Activated naive CD4-positive, alpha-beta T cell treated with anti-CD3 and anti-CD28 coated beads, Interleukin-2, amount 50 U/mL, for 16 hours (primary cell): ENCODE measurements at regions not wholly inside any gene's neighbourhood (a gene's known extent, or its start where the extent isn't known, plus 50 kb on each side); places are given as distances from the start of the nearest gene placed in this dataset.

Experiments used
- DNase-seq: peaks from one replicate; pipeline ENCODE4 v3.0.0-alpha.2; 2020

DNA sequence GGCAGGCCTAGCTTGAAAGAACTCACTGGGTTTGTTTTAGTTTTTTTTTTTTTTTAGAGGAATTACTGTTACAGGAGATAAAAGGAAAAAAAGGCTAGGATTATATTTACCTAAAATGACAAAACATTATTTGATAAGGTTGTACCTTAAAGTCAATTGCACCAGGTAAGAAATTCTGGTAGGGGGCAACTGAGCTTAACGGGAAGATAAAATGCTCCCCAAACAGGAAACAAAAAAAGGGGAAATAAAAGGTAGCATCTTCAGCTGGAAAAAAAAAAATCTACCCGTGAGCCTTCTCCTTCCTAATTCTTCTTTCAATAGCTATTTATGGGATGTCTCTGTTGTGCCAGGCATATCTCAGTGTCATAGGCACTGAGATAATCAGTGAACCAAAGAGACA, 164.5 kb downstream of the PIK3R1 start:
- DNase-seq, result no peak

DNA sequence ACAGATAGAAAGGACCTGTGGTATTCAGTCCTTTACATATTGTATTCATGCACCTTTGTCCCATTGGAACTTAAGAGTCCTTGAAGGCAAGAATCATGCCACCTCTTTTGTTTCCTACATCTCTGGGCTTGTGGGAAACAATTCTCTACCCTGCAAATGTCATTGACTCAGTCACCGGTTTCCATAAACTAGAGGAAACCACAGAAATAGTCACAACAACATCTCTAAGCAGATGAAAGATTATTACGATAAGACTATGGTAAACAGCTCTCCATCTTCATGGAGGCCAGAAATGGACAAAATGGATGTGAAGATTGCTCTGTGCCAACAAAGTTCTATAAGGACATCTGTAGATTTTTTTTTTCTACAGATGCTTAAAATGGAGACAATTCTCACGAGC, 165.5 kb downstream of the PIK3R1 start:
- no peak for DNase-seq

DNA sequence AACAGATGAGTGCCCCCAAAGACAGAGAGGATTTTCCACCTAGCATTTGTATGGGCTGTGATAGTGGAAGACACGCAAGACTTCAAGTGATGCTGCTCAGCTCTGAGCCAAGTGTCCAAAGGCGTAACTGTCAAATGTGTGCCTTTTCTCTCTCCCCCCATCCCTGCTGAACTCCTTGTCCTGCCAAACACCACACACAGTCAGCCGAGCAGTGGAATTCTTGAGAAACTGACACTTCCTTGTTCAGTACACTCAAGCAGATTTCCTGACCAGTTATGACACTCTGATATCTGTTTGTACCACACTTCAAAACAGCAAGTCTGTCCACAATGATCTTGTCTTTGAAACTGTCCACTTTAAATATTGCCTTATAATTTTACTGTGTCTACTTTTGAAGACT, 166.4 kb downstream of the PIK3R1 start:
- DNase-seq, result no peak

DNA sequence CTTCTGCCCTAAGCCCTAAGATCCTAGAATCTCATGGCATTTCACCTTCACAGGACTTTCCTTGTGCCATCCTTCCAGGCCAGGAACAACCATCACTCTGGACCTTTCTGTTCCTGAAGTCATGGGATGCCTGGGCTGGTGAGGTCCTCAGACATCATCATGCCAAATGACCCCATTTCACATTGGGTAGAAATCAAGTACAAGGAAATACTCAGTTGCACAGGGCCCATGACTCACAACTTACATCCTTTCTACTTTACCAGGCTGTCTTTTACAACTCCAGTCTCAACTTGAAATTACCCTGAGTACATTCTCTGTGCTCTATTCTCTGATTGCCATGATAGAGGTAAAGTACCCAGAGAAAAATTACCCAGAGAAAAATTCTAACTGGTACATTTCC, 167.1 kb downstream of the PIK3R1 start:
- DNase-seq, result no peak

DNA sequence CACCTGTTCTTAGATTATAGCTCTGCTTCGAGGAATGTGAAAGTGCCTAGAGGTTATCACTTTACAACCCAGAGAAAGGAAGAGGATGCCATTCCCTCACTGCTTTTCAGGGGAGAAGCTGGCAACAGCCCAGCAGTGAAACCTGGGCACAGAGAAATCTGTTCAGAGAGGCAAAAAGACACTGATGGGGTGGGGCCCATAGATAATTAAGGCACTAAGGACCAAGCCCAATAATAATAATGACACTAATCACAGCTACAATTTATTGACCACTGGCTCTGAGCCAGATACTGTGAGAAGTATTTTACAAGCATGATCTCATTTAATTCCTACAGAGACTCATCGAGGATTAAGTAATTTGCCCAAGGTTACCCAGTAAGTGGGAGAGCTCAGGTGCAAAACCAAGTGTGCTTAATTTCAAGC, 168.3 kb downstream of the PIK3R1 start:
- no peak for DNase-seq

DNA sequence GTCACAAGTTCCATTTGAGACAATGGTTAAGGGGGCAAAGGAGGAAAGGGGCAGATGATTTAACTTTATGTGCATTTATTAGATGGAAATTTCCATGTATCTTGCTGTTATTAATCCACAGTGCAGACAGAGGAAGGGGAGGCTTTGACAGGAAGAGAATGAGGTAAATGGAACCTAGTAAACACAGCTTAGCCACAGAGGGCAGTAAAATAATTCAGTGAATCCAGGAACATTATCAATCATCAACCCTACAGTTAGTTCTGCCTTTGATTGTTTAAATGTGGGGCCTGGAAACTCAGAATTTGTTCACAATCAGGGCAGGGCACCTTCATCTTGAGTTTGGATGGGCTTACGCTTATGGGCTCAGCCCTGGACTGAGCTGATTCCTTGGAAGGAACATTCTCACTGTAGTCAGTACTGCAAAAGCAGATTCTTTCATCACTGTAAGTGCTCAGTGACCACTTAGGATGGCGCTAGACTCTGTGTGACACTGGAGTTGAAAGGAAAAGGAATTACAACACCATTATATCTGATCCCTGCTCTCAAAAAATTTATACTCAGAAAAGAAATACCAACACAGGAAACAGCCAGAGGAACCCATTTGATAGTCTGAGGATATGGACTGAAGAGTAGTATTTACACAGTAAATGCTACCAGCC, 169.5 kb downstream of the PIK3R1 start:
- no peak for DNase-seq

DNA sequence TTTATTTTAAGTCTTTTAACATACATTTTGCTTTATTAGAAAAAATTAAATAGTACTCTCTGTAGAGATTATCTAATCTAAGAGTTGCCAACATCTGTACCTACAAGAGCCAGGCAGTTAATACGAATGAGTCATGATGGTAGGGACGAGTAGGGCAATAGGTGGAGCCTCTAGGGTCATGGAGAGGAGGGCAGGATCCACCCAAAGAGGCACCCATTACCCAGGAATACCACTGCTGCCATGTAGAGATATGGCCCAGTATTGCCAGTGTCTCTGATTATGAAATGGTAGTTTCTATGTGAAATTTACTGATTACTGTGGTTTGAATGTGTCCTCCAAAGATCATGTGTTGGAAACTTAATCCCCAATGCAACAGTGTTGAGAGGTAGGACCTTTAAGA, 170.4 kb downstream of the PIK3R1 start:
- no peak for DNase-seq

DNA sequence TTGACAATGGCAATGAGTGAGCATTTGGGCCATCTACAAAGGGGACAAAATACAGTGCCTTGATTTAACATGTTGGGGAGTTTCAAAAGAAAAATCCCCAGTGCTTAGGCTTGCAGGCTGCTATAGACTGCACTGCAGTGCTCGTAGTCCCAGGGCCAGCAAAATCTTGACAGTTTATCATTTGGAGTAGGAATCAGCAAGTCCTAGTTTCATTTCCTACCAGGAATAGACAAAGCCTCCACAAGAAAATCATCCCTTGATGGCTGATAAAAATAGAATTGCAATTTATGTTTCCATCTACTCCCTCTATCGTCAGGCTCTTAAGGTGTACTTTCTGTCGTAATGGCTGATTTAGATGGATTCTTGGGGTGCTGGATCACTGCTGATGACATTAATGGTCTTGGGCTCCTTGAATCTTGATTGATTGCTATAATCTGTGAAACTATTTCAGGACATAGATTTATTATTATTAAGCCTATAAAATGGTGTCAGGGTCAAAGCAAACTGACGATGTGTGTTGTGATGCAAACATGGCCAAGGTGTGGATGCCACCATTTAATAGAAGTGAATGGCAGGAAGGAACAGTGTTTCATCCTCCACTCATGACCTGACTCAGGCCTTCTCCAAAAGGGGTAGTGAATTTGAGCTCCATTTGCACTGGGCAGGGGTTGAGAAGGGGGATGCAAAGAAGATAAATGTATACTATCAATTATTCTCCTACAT, 171.7 kb downstream of the PIK3R1 start:
- DNase-seq, result no peak

DNA sequence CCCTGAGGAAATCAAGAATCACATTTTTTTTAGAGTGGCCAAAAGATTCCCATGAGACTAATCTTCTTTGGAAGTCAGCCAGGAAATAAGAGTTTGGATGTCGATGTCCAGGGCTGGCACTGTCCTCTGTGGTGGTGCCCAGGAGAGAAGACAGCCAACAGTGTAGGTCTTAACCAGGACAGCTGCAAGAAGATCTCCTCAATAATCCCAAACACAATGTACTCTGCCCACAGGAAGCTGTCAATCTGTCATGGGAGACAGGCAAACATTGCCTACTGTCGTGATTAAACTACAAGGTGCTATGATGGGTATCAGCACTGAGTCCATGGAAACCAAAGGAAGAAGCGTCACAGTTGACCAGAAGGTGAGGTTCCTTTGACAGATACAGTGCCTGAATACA, 174.1 kb downstream of the PIK3R1 start:
- DNase-seq, result no peak

DNA sequence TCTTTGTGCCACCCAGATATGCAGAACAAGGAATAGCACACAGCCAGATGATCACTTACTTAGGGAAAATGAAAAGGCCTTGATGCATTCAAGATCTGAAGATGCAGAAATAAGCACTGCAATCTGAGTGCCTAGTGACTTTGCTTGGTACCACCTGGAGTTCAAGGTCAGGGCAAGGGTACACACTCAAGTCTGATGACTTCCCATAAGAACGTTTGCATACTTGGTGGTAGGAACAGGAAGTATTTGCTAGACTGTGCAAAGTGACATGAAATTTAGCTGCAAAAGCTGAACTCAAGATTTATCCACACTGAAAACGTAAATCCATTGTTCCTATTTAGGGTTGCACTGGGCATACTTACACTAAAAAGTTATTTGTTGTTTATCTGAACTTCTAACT, 177.1 kb downstream of the PIK3R1 start:
- DNase-seq, result no peak

DNA sequence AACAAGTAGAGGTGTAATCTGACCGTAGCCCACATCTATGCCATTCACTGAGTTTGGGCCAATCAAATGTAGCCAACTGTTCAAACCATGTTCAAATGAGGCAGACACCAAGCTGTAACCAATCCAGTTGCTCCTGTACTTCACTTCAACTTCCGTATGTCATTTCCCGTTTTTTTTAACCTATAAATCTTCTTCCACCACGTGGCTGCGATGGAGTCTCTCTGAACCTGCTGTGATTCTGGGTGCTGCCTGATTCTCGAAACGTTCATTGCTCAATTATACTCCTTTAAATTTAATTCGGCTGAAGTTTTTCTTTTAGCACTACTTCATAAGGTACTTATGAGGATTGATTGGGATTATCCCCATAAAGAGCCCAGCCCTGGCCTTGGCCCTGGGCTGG, 179.7 kb downstream of the PIK3R1 start:
- no peak for DNase-seq

DNA sequence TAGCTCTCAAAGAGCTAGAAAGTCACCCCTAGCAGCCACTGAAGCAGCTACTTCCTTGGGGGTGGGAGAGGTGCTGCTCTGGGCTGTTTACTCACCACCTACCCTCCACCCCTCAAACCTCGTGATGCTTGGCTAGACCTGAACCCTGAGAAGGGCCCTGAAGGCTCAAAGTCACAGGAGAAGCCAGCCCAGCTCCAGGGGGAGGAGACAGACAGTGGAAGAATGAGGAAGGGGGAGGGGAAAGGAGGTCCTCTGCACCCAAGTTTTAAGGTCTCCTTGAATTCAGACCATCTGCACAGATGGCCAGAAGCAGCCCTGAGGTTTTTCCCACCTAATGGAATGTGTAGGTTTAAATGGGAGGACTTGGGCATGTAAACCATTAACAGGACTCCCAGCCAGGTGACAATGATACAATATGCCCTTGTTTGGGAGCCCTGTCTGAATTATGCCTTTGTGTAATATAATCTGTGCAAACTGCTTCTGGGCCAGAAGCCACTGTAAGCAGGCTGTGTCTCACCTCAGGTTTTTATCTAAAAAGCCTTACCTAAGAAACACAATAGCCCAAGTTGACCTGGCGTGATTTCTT, 180.5 kb downstream of the PIK3R1 start:
- no peak for DNase-seq

DNA sequence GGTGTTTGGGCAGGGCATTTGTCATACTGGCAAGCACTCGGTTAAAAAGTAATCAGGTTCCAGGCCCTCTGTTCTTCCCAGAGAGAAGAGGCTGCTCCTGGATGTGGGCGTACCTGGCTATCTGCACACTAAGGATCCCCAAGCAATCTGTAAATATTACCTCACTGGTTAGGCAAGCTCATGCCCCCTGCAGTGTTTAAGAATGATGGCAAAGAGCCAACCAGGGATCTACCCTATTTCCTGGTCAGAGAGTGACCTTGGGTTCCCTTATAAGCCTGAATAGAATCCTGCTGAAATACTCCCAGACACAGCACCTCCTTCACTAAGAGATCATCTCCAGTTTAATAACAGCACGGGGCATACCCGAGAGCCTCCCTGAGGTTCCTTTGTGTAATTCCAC, 181.2 kb downstream of the PIK3R1 start:
- no peak for DNase-seq

DNA sequence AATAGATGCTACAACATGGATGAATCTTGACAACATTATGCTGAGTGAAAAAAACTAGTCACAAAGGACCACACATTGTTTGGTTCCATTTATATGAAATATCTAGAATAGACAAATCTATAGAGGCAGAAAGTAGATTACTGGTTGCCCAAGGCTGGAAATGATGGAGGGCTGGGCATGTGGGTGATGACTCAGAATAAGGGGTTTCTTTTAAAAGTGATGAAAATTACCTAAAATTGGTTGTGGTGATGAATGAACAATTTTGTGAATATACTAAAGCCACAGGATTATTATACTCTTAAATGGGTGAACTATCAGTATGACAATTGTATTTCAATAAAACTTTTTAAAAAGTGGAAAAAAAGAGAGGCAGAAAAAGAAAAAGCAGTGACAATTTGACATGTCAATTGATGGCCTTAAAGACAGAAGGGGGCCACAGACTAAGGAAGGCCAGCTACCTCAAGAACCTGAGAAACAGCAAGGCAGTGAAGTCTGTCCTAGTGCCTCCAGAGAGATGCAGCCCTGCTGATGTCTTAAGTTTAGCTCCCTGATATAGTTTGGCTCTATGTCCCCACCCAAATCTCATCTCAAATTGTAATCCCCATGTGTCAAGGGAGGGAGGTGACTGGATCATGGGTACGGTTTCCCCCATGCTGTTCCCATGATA, 182.7 kb downstream of the PIK3R1 start:
- no peak for DNase-seq

DNA sequence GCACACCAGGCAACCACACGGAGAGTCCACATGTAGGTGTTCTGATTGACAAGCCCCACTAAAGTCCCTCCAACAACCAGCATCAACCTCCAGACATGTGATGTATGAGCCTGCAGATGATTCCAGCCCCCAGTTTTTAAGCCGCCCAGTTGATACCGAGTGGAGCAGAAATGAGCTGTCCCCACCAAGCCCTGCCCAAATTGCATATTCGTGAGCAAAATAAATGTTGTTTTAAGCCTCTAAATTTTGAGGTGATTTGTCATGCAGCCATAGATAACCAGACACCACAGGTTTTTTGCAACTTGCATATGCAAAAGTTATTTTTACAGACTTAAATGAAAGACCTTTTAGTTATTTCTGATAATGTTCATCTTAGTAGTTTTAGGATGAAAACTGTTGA, 187.7 kb downstream of the PIK3R1 start:
- DNase-seq, result no peak

DNA sequence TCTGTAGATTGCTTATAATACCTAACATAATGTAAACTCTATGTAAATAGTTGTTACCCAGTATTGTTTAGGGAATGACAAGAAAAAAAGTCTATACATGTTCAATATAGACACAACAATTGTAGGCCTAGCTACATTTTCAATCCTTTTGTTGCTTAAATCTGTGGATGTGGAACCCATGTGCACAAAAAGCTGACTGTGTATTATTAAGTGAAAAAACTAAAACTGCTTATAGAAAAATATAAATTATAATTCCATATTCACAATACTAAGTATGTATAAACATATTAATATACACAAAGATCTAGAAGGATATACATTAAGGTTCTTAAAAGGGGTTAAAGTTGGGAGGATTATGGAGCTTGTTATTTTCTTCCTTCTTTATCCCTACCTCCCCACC, 188.7 kb downstream of the PIK3R1 start:
- no peak for DNase-seq

DNA sequence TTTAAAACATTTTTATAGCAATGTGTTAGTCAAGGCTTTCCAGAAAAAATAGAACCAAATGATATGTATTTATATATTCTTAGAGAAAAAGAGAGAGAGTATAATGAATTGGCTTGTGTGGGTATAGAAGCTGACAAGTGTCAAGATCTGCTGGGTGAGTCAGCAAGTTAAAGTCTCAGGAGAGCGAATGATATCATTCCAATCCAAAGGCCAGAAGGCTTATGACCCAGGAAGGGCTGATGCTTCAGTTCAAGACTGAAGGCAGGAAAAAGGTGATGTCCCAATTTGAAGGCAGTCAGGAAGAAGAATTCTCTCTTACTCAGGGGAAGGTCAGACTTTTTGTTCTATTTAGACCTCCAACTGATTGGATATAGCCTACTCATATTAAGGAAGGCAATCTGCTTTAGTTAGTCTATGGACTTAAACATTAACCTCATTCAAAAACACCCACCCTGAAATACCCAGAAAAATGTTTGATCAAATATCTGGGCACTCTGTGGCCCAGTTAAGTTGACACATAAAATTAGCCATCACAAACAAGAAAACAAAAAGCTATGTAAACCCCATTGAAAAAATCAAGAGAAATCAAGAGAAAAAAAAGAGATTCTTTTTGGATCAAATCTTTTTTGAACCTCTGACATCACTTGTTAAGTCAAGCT, 189.6 kb downstream of the PIK3R1 start:
- no peak for DNase-seq

DNA sequence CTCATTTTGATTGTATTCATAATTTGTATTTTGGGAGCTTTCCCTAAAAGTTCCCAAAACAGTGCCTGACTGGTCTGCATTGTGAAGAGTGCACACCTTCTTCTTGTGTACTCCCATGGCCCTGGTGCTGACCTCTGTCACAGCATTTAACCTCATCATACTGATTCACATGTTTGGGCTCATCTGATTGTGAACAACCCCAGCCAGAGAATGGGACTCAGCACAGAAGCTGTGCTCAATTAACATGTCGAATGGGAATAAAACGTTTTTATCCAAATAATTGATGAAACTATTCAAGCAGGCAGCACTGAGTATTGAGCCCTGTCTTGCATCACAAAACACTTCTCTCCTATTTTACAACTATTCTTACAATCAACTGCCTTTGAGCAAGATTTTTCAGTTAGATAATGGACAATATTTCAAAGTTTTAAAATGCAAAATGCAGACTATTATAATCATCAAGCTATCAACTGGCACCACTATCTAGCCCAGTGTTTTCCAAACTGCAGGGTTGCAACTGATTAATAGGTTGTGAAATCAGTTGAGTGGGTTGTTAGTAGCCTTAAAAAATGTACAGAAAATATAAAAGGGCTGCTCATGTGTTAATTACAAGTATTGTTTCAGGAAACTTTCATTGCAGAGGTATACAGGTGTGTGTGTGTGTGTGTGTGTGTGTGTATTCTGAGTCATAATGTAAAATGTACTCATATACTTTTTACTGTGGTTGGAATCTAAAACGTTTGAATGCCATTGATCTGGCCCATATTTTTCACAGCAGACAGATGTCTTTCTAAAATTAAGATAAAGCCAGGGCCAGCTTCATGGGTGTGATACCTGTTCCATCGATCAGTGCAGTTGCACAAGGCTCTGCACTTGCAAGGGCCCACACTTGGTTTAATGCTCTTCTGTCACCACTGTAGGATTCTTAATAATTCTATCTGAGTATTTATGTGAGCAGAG, 190.5 kb downstream of the PIK3R1 start:
- no peak for DNase-seq

DNA sequence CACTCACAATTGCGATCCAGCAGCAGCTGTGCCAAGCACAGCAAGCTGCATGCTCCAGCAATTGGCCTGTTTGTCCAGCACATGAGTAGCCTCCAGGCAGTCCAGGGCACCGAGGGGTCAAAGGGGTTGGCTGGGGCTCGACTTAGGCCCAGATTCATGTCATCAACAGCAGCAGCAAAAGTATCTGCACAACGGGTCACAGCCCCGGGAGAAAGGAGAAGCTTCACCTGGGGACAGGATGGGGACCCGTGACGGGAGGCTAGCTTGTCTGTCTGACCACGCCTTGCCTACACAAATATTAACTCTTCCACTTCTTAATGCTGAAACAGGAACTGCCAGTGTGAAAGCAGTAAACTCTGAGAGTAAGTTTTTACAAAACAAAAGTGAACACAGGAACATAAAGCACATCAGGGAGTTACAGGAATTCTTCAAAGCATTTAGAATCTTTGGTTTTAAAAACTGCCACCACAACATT, 191.2 kb downstream of the PIK3R1 start:
- DNase-seq, result no peak

DNA sequence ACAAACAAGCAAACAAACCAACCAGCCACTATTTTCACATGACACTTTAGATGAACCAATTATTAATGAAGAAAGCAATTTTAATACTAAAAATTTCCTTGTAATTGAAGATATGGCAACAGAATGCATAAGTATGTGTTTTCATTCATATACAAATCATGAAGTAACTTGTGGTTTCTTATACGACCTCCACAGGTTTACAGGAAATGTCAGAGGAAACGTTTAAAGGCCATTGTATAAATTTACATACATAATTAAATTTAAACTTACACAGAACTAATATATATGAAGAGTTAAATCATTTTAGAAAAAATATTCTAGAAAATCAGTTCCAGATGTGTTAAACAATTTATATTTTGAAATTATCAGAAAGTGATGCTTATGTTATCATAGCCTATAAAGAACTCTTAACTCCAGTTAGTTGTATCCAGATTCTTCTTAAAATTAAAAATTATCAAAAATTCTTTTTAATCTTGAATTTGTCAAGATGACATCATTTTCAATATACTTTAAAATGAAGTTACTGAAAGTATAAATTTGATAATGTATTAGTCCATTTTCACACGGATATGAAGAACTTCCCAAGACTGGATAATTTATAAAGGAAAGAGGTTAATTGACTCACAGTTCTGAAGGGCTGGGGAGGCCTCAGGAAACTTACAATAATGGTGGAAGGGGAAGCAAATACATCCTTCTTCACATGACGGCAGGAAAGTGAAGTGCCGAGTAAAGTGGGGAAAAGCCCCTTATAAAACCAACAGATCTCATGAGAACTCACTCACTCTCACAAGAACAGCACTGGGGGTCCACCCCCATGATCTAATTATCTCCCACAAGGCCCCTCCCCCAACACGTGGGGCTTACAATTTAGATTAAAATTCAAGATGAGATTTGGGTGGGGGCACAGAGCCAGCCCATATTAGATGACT, 192.0 kb downstream of the PIK3R1 start:
- DNase-seq, result no peak

DNA sequence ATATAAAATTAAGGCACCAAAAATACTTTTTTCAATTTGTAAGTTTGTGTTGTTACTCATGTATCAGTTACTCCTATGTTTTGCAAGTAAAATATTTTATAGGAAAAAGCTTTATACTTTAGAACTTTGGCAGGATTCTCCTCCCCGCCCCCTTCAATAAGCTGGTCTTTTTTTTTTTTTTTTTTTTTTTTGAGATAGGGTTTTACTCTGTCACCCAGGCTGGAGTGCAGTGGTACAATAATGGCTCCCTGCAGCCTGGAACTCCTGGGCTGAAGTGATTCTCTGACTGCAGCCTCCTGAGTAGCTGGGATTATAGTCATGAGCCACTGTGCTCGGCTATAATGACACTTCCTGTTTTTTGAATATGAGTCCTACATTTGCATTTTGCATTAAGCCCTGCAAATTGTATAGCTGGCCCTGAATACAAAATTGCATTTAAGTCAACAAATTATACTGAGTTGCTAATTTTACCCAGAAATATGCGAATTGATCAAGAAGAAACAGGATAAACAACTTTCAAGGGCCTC, 192.9 kb downstream of the PIK3R1 start:
- no peak for DNase-seq
